ENCODE measurements at regions not wholly inside any gene's neighbourhood (a gene's known extent, or its start where the extent isn't known, plus 50 kb on each side); places are given as distances from the start of the nearest gene placed in this dataset.

- ChIA-PET CTCF (no interaction called here), POLR2A (no interaction called here)
- Histone ChIP-seq H3K27ac (no peak overlapping the region; a peak in 1 of 6 replicates), H3K9me3 (no peaks in the 10 kb centered on the region), H3K4me2 (no peak overlapping the region), H3K4me1 (peaks cover 9% of the 10 kb centered on the region; the same call in 2 of the 3 replicates), H3K4me3 (no peak overlapping the region)
- WGBS (ENCODE audit: missing lambda C conversion rate): 49% methylated on average over 4 of the region's 9 CpGs
- DNase-seq (ENCODE audit: low read depth in 1 of 2, low spot score in 1 of 2): no peak
- TF ChIP-seq JUNB (IDR thresholded peaks at IDR 0.05) (no peak), RFX5 (IDR thresholded peaks at IDR 0.05) (no peak), MAFK (IDR thresholded peaks at IDR 0.05; ENCODE audit: partially characterized antibody) (no peak), FOSB (CRISPR knock-in tag; IDR thresholded peaks at IDR 0.05) (no peak), FOXS1 (CRISPR knock-in tag; IDR thresholded peaks at IDR 0.05) (no peak), MYC (IDR thresholded peaks at IDR 0.05; ENCODE audit: borderline replicate concordance, low read length) (no peak), ESRRA (IDR thresholded peaks at IDR 0.05; ENCODE audit: borderline replicate concordance, low read length) (no peak), KDM5A (IDR thresholded peaks at IDR 0.05) (no peak), EHF (CRISPR knock-in tag; IDR thresholded peaks at IDR 0.05) (no peak)
- TF ChIP-seq, protein P1, sequence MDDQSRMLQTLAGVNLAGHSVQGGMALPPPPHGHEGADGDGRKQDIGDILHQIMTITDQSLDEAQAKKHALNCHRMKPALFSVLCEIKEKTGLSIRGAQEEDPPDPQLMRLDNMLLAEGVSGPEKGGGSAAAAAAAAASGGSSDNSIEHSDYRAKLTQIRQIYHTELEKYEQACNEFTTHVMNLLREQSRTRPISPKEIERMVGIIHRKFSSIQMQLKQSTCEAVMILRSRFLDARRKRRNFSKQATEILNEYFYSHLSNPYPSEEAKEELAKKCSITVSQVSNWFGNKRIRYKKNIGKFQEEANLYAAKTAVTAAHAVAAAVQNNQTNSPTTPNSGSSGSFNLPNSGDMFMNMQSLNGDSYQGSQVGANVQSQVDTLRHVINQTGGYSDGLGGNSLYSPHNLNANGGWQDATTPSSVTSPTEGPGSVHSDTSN (IDR thresholded peaks at IDR 0.05): no peak
- FAIRE-seq: no peak
- ATAC-seq: no peak
Observed at GRCh38 chr14:104290756-104291122, 152.4 kb downstream of the KIF26A start.

- H3K4me2 ChIP-seq: no peak overlapping the region
- DNase-seq (ENCODE audit: low read depth in 1 of 2, low spot score in 1 of 2): no peak
- 68% methylated on average over 24 of the region's 25 CpGs for whole genome bisulfite sequencing (ENCODE audit: missing lambda C conversion rate)
- H3K9me3 ChIP-seq: no peaks in the 10 kb centered on the region
- H3K4me1 ChIP-seq: peaks cover 12% of the 10 kb centered on the region
- no peak for TF ChIP-seq NPAS2 (CRISPR knock-in tag; IDR thresholded peaks at IDR 0.05; ENCODE audit: borderline replicate concordance)
- TF ChIP-seq JUNB (IDR thresholded peaks at IDR 0.05): no peak
- no peak for TF ChIP-seq NR3C1 (IDR thresholded peaks at IDR 0.05)
- no peak for TF ChIP-seq RNF2 (IDR thresholded peaks at IDR 0.05; ENCODE audit: borderline replicate concordance, low read depth)
- TF ChIP-seq EHF (CRISPR knock-in tag; IDR thresholded peaks at IDR 0.05): no peak
- TF ChIP-seq, protein P2, sequence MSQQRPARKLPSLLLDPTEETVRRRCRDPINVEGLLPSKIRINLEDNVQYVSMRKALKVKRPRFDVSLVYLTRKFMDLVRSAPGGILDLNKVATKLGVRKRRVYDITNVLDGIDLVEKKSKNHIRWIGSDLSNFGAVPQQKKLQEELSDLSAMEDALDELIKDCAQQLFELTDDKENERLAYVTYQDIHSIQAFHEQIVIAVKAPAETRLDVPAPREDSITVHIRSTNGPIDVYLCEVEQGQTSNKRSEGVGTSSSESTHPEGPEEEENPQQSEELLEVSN (IDR thresholded peaks at IDR 0.05; ENCODE audit: borderline replicate concordance, low read depth): no peak
- TF ChIP-seq RAD21 (conservative IDR thresholded peaks at IDR 0.05 in 1 of 2, IDR thresholded peaks at IDR 0.05 in 1 of 2): no peak
- TF ChIP-seq HOXB13 (CRISPR knock-in tag; IDR thresholded peaks at IDR 0.05; ENCODE audit: low read depth): no peak
- TF ChIP-seq, protein P3, sequence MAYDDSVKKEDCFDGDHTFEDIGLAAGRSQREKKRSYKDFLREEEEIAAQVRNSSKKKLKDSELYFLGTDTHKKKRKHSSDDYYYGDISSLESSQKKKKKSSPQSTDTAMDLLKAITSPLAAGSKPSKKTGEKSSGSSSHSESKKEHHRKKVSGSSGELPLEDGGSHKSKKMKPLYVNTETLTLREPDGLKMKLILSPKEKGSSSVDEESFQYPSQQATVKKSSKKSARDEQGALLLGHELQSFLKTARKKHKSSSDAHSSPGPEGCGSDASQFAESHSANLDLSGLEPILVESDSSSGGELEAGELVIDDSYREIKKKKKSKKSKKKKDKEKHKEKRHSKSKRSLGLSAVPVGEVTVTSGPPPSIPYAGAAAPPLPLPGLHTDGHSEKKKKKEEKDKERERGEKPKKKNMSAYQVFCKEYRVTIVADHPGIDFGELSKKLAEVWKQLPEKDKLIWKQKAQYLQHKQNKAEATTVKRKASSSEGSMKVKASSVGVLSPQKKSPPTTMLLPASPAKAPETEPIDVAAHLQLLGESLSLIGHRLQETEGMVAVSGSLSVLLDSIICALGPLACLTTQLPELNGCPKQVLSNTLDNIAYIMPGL (CRISPR knock-in tag; IDR thresholded peaks at IDR 0.05; ENCODE audit: borderline replicate concordance): no peak
- TF ChIP-seq SREBF2 (IDR thresholded peaks at IDR 0.05): no peak
- no peak for TF ChIP-seq HOXA7 (CRISPR knock-in tag; IDR thresholded peaks at IDR 0.05)
- no peak for TF ChIP-seq GATA3 (IDR thresholded peaks at IDR 0.05; ENCODE audit: borderline replicate concordance)
- no peak for TF ChIP-seq HEYL (CRISPR knock-in tag; IDR thresholded peaks at IDR 0.05)
- no peak for TF ChIP-seq ZC3H11A (IDR thresholded peaks at IDR 0.05)
- no peak for TF ChIP-seq KDM1A (IDR thresholded peaks at IDR 0.05; ENCODE audit: low read depth)
- no peak for TF ChIP-seq FOXS1 (CRISPR knock-in tag; IDR thresholded peaks at IDR 0.05)
- TF ChIP-seq CHD2 (IDR thresholded peaks at IDR 0.05; ENCODE audit: low read length, partially characterized antibody): no peak
- no peak for FAIRE-seq
- no peak for ATAC-seq
- no peak overlapping the region for H3K27ac ChIP-seq
- CTCF ChIA-PET: interaction anchor here (1.2 kb wide), 1 partner anchor 8 kb away, joined by 4 read pairs; no protein-coding TSS in a partner anchor
- POLR2A ChIA-PET: no interaction called here
- H3K4me3 ChIP-seq: no peak overlapping the region
Observed at GRCh38 chr14:104291123-104292000, 153.0 kb downstream of the KIF26A start.

Measured in A549 (cell line).